ENCODE measurements at regions not wholly inside any gene's neighbourhood (a gene's known extent, or its start where the extent isn't known, plus 50 kb on each side); places are given as distances from the start of the nearest gene placed in this dataset.

GRCh38 chr12:124423761-124424515 is 129.0 kb downstream of the RFLNA start:
- no peak for DNase-seq

DNA sequence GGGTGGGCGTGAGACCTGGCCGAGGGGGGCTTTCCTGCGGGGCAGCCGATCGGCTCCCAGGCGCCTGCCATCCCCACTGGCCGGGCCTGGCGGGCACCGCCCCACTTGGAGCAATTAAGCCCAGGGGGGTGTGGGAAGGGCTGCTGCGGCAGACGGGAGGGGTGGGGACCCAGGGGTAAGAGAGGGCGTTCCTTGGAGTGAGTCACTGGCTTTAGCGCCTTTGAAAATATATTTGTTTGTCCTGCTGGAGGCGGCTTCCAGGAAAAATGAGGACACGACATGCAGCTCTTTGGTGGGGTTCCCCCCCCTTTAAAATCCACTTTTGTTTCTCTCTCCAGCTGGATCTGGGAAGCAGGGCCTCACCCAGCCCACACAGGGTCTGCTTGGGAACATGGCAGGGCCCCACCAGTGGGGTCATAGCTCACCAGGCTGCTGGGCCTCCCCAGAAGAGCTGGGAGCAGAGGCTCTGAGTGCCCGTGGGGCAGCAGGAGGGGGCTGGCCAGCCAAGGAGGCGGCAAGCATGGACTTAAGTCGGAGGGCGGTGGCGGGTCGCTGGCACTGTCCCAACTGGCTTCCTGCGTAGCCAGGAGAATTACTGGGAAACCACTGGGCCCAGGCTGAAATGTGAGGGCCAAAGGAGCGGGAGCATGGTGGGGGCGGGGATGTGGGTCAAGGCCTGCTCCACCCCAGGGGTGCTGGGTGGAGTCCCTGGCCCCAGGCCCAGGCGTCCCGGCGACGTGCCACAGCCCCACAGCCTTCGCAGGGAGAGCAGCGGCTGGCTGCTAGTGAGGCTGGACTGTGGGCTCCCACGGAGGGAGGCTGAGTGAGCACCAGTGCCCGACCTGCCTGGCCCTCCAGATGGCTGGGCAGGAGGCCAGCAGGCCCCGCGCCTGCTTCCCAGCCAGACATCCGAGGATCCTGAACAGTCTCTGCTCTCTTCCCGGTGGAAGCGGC is 128.0 kb downstream of the RFLNA start:
- DNase-seq = peak; percentile 45

DNA sequence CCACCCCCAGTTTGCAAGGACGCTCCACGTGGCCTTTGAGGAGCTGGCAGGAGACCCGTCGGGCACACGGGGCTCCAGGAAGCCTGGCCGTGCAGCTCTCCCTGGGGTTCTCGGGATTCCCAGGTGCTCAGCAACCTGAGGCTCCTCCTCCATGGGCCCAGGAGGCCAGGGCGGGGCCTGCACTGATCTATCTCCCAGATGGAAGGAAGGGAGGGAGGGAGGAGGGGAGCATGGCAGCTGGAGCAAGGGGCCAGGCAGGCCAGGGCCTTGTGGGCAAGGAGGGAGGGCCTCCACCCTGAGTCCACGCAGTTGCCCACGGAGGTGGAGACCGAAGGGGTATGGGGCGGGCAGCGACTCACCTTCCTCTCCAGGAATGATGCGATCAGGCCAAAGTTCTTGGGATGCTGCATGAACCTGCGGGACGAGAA is 127.3 kb downstream of the RFLNA start:
- DNase-seq = no peak

- no peak for DNase-seq
These were observed 126.2 kb downstream of the RFLNA start for GRCh38 chr12:124420996-124421674.

DNA sequence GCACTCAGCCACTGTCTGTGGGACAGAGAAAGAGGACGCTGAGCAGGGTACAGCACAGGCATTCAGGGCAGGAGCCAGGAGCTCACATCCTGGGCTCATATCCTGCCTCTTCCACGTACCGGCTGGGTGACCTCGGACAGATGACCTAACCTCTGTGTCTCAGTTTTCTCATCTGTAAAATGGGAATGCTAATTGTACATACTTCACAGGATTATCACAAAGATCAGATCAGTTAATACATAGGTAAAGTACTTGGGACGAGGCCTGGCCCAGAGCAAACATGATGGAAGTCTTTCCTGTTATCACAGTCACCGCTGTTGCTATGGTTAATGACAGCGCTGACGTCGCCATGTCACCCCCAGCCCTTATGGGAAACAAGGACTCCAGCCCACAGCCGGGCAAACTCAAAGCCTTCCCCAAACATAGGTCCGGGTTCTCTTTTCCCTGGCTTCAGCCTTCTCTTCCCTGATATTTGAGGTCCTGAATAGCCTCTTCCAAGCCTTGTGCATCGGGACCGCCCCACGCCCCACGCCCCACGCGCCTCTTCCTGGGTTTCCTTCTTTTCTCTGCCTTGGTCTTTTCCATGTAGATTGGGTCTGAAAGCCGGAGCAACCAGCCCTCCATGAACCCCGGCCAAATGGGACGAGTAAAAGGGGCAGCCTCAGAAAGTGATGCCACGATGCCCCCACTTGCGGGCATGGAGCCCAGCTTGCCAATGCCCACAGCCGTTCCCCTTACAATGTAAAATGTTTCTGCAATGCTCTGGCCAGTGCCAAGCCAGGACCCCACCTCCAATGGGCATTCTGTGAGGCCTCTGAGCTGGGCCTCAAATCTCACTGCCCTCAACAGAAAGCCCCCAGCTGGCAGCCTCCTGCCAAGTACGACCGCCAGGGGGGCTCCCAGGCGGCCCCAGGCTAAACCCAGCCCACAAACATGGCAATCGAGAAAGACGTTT is 125.4 kb downstream of the RFLNA start:
- no peak for DNase-seq

DNA sequence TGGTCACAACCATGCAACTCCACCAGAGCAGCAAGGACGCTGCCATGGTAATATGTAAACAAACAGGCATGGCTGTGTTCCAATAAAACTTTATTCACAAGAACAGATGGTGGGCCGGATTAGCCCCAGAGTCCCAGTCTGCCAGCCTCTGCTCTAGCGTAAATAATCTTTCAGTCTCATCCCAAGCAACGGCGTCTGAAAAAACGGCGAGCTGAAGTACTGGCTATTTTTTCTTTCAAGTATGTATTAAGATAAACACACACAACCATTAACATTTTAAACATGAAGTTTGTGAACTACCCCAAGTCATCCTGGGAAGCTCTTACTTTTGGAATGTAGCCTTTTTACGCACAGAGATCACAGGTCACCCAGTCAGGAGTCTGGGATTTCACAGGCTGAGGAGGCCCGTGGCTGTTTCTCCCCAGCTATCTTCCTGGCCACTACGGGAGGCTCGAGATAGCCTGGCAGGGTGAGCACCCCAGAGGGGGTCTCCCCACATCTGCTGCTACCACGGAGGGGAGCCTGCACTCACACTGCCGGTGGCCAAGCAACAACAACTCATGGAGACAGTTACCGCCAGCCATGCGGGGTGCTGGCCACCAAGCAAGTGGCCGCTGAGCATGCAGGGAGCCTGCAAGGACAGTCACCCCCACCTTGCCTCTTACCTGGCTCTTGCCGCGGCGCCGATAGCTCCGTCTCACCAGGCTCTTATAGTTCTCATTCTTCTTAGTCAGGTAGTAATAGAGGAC is 124.6 kb downstream of the RFLNA start:
- DNase-seq = peak; percentile 89

GRCh38 chr12:124418791-124419190 is 123.9 kb downstream of the RFLNA start:
- DNase-seq = no peak

DNA sequence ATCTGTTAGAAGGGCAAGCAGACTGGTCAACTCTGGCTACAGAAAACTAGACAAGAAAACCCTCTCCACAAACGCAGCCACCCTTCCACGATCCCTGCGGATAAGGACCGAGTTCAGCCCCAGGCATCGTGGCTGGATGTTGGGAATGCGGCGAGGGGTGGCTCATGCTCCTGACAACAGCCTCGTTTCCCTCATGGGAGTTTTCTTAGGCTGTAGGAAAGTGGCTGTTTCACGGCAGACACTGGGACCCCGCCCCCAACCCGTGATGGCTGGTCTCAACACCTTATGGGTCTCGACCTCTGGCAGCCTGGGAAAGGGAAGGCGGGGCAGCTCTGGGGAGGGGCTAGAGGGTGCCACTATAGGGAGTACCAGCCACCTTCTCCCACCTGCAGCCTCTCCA is 123.3 kb downstream of the RFLNA start:
- no peak for DNase-seq

DNA sequence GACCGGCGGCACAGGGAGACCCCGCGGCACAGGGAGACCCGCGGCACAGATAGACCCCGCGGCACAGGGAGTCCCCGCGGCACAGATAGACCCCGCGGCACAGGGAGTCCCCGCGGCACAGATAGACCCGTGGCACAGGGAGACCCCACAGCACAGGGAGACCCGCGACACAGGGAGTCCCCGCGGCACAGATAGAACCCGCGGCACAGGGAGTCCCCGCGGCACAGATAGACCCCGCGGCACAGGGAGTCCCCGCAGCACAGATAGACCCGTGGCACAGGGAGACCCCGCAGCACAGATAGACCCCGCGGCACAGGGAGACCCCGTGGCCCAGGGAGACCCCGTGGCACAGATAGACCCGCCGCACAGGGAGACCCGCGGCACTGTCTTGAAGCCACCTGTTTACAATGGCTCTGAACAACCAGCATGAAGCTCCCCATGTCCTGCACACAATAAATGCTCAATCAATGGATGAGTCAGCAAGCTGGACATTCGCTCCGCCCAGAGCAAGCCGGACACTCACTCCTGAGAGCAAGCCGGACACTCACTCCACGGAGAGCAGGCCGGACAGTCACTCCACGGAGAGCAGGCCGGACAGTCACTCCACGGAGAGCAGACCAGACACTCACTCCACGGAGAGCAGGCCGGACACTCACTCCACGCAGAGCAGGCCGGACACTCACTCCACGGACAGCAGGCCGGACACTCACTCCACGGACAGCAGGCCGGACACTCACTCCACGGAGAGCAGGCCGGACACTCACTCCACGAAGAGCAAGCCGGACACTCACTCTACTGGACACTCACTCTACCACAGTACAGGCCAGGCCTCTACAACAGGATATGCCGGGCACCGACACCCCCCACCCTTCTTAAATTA is 121.9 kb downstream of the RFLNA start:
- DNase-seq = no peak

DNA sequence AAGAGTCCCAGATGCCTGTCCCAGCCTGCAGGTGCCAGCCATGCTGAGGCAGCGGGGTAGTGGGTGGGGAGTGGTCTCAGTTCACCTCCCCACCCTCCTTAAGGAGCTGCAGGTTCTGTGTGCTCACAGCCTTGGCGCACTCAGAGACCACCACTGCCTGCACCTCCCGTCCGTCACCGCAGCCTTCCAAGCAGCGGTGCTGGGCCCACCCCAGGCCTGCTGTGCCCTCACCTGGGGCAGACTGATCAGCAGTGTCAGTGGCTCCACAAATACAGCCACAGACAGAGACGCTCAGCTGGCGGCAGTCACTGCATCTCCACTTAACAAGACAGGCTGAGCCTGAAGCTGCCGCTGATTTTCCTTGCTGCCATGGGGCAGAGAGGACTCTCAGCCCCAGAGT is 120.2 kb downstream of the RFLNA start:
- DNase-seq = no peak

- no peak for DNase-seq
These were observed 119.0 kb downstream of the RFLNA start for GRCh38 chr12:124413915-124414314.

DNA sequence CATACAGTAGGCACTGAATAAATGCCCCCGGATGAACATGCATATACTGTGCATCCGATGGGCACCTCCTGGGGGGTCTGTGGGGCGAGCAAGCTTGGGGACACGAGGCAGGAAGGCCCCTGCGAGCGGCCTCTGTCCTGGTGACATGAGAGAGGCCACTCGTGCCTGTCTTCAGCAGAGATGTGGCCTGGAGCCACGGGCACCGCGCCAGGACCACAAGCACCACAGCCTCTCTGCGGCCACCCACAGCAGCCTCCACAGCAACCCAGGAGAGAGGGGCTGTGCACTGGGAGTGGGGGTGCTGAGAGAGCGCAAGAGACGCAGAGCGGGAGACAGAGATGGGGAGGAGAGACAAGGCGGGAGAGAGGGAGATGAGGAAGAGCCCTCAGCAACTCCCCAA is 118.5 kb downstream of the RFLNA start:
- DNase-seq = no peak

- no peak for DNase-seq
These were observed 117.7 kb downstream of the RFLNA start for GRCh38 chr12:124412646-124413015.

- DNase-seq = no peak
These were observed 117.2 kb downstream of the RFLNA start for GRCh38 chr12:124411953-124412645.

GRCh38 chr12:124411281-124411878 is 116.5 kb downstream of the RFLNA start:
- no peak for DNase-seq

GRCh38 chr12:124410354-124411175 is 115.7 kb downstream of the RFLNA start:
- peak; percentile 74 for DNase-seq

GRCh38 chr12:124408822-124409517 is 114.1 kb downstream of the RFLNA start:
- no peak for DNase-seq

GRCh38 chr12:124407074-124407473 is 112.2 kb downstream of the RFLNA start:
- DNase-seq = no peak
